Lower leg skin (tissue), 4 donors: ENCODE measurements at regions not wholly inside any gene's neighbourhood (a gene's known extent, or its start where the extent isn't known, plus 50 kb on each side); places are given as distances from the start of the nearest gene placed in this dataset.

ENCODE experiments used
- DNase-seq, 2 donors: peaks; one replicate each; pipeline ENCODE4 v3.0.0-alpha.2; 2019; ENCODE audit warnings: low spot score in 2 of 2
- H3K4me3 ChIP-seq: fragments of 200-600 bp; sonication (generic); 2 replicates; pipeline ENCODE4 v1.5.1; 2017; ENCODE audit warnings: mild to moderate bottlenecking, low read depth; ENCODE audit not compliant: poor library complexity, severe bottlenecking
- POLR2A ChIP-seq, 2 donors: fragments of 450-650 bp; IDR thresholded peaks; one replicate each; pipeline ENCODE4 v1.6.1; 2016 to 2017; ENCODE audit warnings: antibody characterized with exemption in 2 of 2, mild to moderate bottlenecking in 1 of 2, moderate library complexity in 1 of 2
- WGBS, 2 donors: methylation state at CpG; one replicate each; pipeline ENCODE4 v1.1.5; 2018; 5-methylcytosine and 5-hydroxymethylcytosine counted together
- intact Hi-C: fragments of 100-400 bp; cut with DNase I; formaldehyde crosslinking; loops from one replicate; pipeline ENCODE4 v1.15.0; 2023; ENCODE audit warnings: low total_unique reads
- TF ChIP-seq, protein P1 (sequence below), 3 donors: fragments of 450-650 bp; IDR thresholded peaks; one replicate each; pipeline ENCODE4 v1.5.1; 2016; ENCODE audit warnings: antibody characterized with exemption in 3 of 3, mild to moderate bottlenecking in 3 of 3, moderate library complexity in 2 of 3

DNA sequence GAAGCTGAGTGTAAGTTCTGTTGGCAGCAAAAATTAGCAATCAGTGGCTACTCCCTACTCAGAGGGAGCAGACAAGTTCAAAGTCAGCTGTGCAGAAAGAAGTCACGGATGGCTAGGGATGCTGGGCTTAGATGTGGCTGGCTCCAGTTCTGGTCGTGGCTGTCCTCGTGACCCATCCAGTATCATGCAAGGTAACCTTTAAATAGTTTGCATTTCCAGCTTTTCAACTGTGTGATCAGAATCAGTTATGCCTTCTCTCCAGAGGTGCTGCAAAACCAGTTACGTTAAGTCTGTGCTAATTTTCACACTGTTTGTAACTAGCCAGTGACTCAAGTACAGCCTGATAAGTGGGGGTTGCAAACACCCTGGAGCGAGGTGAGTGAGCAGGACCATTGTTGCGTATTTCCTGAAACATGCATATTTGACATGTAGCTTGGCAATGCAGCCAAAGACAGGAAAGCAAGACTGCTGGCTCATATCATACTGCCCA, 302.4 kb downstream of the ATPSCKMT start:
- no peak overlapping the region for H3K4me3 ChIP-seq
- WGBS, 2 donors: 53 to 70% methylated on average over 6 of the region's 6 CpGs
- intact Hi-C loops: no loop called here
- TF ChIP-seq, protein P1, sequence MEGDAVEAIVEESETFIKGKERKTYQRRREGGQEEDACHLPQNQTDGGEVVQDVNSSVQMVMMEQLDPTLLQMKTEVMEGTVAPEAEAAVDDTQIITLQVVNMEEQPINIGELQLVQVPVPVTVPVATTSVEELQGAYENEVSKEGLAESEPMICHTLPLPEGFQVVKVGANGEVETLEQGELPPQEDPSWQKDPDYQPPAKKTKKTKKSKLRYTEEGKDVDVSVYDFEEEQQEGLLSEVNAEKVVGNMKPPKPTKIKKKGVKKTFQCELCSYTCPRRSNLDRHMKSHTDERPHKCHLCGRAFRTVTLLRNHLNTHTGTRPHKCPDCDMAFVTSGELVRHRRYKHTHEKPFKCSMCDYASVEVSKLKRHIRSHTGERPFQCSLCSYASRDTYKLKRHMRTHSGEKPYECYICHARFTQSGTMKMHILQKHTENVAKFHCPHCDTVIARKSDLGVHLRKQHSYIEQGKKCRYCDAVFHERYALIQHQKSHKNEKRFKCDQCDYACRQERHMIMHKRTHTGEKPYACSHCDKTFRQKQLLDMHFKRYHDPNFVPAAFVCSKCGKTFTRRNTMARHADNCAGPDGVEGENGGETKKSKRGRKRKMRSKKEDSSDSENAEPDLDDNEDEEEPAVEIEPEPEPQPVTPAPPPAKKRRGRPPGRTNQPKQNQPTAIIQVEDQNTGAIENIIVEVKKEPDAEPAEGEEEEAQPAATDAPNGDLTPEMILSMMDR (IDR thresholded peaks at IDR 0.05): no peak
- TF ChIP-seq POLR2A (IDR thresholded peaks at IDR 0.05): no peak
- no peak for DNase-seq

DNA sequence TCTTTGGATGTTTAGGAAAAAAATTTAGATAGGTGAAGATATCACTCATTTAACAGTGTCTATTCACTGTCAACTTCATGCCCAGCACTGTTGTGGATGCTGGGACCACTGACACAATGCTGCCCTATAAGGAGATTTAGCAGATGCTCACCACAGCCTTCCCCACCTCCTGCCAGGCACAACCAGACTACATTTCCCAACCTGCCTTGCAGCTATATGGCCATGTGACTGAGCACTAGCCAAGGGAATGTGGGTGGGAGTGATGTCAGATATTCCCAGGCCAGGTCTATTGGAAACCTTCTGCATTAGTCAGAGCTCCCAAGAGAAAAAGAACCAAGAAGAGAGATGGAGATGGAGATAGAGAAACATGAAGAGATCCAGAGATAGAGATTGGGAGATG, 302.6 kb upstream of the TAS2R1 start:
- H3K4me3 ChIP-seq: no peak overlapping the region
- no peak for DNase-seq
- intact Hi-C loops: no loop called here
- TF ChIP-seq, protein P1 (IDR thresholded peaks at IDR 0.05): no peak
- TF ChIP-seq POLR2A (IDR thresholded peaks at IDR 0.05): no peak

DNA sequence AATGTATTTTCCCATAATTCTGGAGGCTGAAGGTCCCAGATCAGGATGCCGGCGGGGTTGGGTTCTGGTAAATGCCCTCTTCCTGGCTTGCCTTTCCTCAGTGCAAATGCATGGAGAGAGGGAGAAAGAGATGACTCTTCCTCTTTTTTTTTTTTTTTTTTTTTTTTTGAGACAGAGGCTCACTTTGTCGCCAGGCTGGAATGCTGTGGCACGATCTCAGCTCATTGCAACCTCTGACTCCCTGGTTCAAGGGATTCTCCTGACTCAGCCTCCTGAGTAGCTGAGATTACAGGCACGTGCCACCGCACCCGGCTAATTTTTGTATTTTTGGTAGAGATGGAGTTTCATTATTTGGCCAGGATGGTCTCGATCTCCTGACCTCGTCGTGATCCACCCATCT, 300.0 kb upstream of the TAS2R1 start:
- WGBS, 2 donors: 87 to 91% methylated on average over 10 of the region's 10 CpGs

DNA sequence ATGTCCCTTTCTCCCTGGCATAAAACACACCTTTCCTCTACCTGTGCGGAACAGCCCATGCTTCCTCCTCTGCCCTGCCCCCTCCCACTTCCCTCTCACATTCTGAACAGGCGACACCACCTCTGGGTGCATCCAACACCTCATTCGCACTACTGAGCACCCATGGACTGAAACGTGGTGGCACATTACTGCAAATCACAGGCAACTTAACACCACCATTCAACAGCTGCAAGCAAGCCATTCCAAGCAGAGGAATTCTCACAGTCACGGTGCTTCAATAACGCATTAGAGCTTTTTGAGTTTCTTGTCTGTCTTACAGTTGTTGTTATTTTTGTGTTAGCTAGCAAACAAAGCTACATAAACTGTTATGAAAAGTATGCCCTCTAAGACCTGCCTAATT, 298.2 kb upstream of the TAS2R1 start:
- TF ChIP-seq, protein P1 (IDR thresholded peaks at IDR 0.05): no peak
- H3K4me3 ChIP-seq: no peak overlapping the region
- 46 to 55% methylated on average over 6 of the region's 6 CpGs for WGBS, 2 donors
- DNase-seq: no peak
- intact Hi-C loops: no loop called here

More for the DNA sequence above, 300.0 kb upstream of the TAS2R1 start:
- no peak for DNase-seq
- TF ChIP-seq POLR2A (IDR thresholded peaks at IDR 0.05): no peak
- TF ChIP-seq, protein P1 (IDR thresholded peaks at IDR 0.05): no peak
- intact Hi-C loops: no loop called here
- H3K4me3 ChIP-seq: no peak overlapping the region

DNA sequence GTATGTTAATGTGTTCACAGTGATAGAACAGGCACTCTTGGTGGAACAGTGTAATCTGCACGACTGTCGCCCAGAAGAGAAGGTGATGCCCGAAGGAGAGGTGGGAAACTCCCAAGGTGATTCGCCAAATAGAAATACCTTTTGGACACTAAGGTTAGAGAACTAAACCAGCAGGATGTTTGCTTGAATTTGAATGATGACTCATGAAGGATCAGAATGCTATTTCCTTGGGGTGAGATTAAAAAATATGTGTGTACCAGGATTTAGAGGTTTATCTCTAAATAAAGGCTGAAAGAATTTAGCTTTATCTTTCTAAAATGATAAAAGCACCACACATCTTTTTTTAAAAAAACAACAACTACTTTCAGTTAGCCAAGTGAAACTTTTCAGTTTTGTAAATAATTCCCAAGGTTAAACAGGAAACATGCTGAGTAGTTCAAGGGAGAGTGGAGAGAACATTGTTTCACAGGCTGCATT, 297.4 kb upstream of the TAS2R1 start:
- H3K4me3 ChIP-seq: no peak overlapping the region
- intact Hi-C loops: no loop called here
- no peak for DNase-seq
- TF ChIP-seq POLR2A (IDR thresholded peaks at IDR 0.05): no peak
- TF ChIP-seq, protein P1 (IDR thresholded peaks at IDR 0.05): no peak
- 36 to 58% methylated on average over 4 of the region's 4 CpGs for WGBS, 2 donors

DNA sequence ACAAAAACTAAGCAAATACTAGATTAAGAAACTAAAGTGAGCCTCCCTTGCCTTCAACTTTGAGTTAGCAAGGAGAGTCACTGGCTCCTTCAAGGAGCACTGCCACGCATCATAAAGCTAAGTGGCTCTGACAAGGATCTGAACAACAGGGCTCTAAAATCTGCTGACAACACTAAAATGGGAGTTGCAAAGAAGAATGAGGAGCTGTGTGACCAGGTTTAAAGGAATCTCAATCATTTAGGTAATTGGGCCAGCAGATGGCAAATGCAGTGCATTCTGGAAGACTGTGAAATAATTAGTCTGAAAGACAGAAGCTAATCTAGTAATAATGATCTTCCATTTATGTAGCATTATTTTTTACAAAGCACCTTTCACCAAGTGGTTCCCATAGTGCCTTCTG, 297.0 kb upstream of the TAS2R1 start:
- intact Hi-C loops: no loop called here
- WGBS, 2 donors: 70 to 74% methylated on average over 1 of the region's 1 CpG

More for the DNA sequence above, 297.0 kb upstream of the TAS2R1 start:
- TF ChIP-seq, protein P1 (IDR thresholded peaks at IDR 0.05): no peak
- TF ChIP-seq POLR2A (IDR thresholded peaks at IDR 0.05): no peak
- H3K4me3 ChIP-seq: no peak overlapping the region
- no peak for DNase-seq
